ENCODE measurements at regions not wholly inside any gene's neighbourhood (a gene's known extent, or its start where the extent isn't known, plus 50 kb on each side); places are given as distances from the start of the nearest gene placed in this dataset.

GRCh38 chr15:47951781-47952180 lies 169.0 kb upstream of the SLC24A5 start:
- TF ChIP-seq CTCF (IDR thresholded peaks at IDR 0.05) (no peak), ZFX (IDR thresholded peaks at IDR 0.05; ENCODE audit: borderline replicate concordance) (no peak)

Data from 22Rv1 (cell line).